ENCODE measurements at regions not wholly inside any gene's neighbourhood (a gene's known extent, or its start where the extent isn't known, plus 50 kb on each side); places are given as distances from the start of the nearest gene placed in this dataset.
A peak's percentile ranks its signal among the peaks of the same experiment; 100 is the strongest.

DNA sequence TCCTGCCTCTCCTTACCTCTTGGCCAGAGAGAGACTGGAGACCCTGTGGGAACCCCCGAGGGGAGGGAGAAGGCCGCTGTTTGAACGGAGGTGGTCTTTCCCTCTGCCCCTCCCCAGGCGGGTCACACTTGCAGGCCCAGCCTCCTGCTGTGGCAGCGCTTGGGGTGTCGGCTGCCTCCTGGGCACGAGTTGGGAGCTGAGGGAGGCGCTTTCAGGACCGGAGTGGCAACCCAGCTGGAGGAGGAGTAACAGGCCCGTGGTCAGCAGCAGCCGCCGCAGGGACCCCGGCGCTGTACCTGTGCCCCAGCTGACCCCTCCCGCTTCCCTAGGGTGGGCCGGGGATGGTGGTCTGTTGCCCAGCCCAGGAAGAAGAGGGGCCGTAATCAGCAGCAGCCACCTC, 278.3 kb downstream of the SEC14L1 start:
- no peak for TF ChIP-seq TCF12 (IDR thresholded peaks at IDR 0.05; ENCODE audit: low read depth)
- 0 out of 2 replicates have a peak, but pooled peaks have one; percentile 44 for TF ChIP-seq ZBTB7A (IDR thresholded peaks at IDR 0.05; ENCODE audit: low read depth)

DNA sequence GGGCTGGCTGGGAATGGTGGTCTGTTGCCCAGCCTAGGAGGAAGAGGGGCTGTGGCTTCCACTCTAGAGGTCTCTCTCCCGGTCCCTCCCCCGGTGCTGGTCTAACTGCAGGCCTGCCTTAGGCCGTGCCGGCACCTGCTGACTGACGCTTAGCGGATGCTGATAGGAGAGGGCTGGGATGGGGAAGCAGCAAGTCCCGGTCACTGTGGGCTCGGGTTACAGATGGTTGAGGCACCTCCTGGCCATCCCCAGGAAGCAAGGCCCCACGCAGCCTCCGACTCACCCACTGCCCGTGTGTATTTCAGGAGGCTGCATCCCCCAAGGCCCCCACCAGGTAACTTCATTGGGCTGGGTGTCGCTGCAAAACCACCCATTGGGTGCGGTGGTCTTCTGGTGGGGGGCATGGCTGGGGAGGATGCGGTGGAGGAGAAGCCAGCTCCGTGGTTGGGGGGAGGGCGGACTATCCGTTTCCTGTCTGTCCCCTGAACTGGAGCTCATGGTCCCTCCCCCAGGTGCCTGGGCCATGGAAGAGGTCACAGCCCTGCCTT, 278.9 kb downstream of the SEC14L1 start:
- no peak for TF ChIP-seq CEBPB (IDR thresholded peaks at IDR 0.05)
- TF ChIP-seq EP300 (IDR thresholded peaks at IDR 0.05; ENCODE audit: borderline replicate concordance), result no peak
- no peak for TF ChIP-seq ZBTB7A (IDR thresholded peaks at IDR 0.05; ENCODE audit: low read depth)
- TF ChIP-seq RAD21 (IDR thresholded peaks at IDR 0.05; ENCODE audit: low read depth), result no peak
- TF ChIP-seq, protein P1, sequence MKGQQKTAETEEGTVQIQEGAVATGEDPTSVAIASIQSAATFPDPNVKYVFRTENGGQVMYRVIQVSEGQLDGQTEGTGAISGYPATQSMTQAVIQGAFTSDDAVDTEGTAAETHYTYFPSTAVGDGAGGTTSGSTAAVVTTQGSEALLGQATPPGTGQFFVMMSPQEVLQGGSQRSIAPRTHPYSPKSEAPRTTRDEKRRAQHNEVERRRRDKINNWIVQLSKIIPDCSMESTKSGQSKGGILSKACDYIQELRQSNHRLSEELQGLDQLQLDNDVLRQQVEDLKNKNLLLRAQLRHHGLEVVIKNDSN (IDR thresholded peaks at IDR 0.05), result no peak

DNA sequence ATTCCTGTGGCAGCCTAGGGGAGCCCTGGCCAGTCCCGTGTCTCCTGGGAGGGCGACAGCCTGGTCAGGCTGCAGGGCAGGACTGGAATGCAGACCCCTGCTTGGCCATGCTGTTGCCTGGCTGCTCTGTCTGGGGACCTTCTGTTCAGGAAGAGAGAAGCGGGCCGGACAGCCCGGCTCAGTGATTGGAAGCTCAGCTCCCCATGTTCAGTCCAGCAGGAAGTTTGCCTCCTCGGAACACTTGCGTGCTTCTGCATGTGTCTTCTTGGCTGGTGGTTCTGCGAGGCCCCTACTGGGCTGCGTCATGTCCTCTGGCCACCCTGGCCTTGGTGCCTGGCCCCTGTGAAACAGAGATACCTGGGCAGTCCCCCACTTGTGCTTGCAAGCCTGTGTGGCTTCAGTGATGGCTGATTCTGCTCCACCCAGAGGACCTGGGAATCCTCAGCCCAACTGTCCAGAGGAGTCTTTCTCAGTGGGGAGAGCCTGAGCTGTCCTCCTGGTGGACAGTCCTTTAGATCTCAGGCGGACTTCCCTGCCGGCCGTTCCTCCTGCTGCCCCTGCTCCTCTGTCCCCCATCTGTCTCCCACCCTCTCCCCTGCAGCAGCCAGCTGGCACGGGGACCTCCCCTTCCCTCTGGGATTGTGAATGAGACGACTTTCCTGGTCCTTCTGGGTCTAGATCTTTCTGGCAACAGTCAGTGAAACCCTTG, 279.5 kb downstream of the SEC14L1 start:
- TF ChIP-seq NFIC (IDR thresholded peaks at IDR 0.05) (no peak), CREB1 (IDR thresholded peaks at IDR 0.05; ENCODE audit: low read depth) (no peak), YY1 (IDR thresholded peaks at IDR 0.05; ENCODE audit: low read depth) (no peak), EP300 (IDR thresholded peaks at IDR 0.05; ENCODE audit: borderline replicate concordance) (no peak), CEBPB (IDR thresholded peaks at IDR 0.05) (no peak), TEAD4 (IDR thresholded peaks at IDR 0.05) (no peak), ZBTB7A (IDR thresholded peaks at IDR 0.05; ENCODE audit: low read depth) (no peak), FOXM1 (IDR thresholded peaks at IDR 0.05; ENCODE audit: borderline replicate concordance, low read depth) (no peak)

DNA sequence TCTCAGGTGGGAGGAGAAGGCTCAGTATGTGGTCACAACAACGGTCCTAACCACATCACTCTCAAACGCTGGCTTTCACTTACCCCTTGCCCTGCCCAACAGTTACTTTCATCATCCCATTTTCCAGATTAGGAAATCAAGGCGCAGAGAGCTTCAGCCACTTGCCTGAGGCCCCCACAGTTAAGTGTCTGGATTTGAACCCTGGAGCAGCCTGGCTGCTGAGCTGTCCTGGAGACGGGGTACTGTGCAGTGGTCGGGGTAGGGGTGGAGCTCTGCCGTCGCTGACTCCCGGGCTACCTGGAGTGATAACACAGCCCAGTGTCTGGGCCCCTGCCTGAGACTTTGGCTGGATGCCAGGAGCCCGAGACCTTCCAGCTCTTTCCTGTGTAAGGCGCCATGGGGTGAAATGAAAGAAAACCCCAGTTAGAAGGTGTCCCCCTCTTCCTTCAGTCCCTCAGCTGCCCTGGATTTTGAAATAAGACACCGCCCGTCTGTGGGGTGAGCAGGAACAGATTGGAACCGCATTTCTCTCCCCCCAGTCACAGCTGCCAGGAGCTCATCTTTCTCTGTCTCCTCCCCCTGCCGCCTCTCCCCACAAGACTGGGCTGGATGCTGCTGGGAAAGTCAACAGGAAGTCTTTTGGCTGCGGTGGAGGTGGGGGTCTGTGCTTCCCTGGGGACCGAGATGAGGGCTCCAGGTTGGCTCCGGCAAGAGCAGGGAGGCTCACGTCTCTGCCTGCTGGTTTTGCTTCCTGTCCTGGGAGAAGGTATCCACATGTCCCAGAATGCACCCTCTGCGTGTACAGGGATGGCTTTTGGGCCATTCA, 280.2 kb downstream of the SEC14L1 start:
- TF ChIP-seq, protein P1 (IDR thresholded peaks at IDR 0.05), result no peak
- TF ChIP-seq TEAD4 (IDR thresholded peaks at IDR 0.05), result peak; percentile 22; the same call in 1 of the 2 replicates
- 0 out of 2 replicates have a peak, but pooled peaks have one; percentile 29 for TF ChIP-seq ZBTB7A (IDR thresholded peaks at IDR 0.05; ENCODE audit: low read depth)
- TF ChIP-seq NFIC (IDR thresholded peaks at IDR 0.05), result peak; percentile 81; the same call in 1 of the 2 replicates
- no peak for TF ChIP-seq CEBPB (IDR thresholded peaks at IDR 0.05)
- TF ChIP-seq YY1 (IDR thresholded peaks at IDR 0.05; ENCODE audit: low read depth), result 0 out of 2 replicates have a peak, but pooled peaks have one; percentile 7
- TF ChIP-seq, protein P2, sequence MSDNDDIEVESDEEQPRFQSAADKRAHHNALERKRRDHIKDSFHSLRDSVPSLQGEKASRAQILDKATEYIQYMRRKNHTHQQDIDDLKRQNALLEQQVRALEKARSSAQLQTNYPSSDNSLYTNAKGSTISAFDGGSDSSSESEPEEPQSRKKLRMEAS (IDR thresholded peaks at IDR 0.05), result no peak
- peak; percentile 48 for TF ChIP-seq TCF12 (IDR thresholded peaks at IDR 0.05; ENCODE audit: low read depth)
- no peak for TF ChIP-seq EP300 (IDR thresholded peaks at IDR 0.05; ENCODE audit: borderline replicate concordance)
- TF ChIP-seq, protein P3, sequence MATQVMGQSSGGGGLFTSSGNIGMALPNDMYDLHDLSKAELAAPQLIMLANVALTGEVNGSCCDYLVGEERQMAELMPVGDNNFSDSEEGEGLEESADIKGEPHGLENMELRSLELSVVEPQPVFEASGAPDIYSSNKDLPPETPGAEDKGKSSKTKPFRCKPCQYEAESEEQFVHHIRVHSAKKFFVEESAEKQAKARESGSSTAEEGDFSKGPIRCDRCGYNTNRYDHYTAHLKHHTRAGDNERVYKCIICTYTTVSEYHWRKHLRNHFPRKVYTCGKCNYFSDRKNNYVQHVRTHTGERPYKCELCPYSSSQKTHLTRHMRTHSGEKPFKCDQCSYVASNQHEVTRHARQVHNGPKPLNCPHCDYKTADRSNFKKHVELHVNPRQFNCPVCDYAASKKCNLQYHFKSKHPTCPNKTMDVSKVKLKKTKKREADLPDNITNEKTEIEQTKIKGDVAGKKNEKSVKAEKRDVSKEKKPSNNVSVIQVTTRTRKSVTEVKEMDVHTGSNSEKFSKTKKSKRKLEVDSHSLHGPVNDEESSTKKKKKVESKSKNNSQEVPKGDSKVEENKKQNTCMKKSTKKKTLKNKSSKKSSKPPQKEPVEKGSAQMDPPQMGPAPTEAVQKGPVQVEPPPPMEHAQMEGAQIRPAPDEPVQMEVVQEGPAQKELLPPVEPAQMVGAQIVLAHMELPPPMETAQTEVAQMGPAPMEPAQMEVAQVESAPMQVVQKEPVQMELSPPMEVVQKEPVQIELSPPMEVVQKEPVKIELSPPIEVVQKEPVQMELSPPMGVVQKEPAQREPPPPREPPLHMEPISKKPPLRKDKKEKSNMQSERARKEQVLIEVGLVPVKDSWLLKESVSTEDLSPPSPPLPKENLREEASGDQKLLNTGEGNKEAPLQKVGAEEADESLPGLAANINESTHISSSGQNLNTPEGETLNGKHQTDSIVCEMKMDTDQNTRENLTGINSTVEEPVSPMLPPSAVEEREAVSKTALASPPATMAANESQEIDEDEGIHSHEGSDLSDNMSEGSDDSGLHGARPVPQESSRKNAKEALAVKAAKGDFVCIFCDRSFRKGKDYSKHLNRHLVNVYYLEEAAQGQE (IDR thresholded peaks at IDR 0.05; ENCODE audit: low read depth), result no peak

DNA sequence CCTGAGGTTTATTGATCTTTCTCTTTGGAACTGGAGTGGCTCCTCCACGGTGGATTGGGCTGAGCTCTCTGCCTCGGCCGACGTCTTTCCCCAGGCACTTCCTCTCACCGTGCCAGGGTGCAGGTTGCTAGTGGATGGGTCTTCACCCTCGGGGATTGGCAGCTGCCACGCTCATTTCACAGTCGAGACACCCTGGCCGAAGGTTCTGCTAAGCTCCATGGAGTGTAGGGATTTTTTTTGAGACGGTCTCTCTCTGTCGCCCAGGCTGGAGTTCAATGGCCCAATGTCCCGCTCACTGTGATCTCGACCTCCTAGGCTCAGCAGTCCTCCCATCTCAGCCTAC, 280.8 kb downstream of the SEC14L1 start:
- TF ChIP-seq, protein P3 (IDR thresholded peaks at IDR 0.05; ENCODE audit: low read depth), result no peak
- no peak for TF ChIP-seq TAF1 (IDR thresholded peaks at IDR 0.05; ENCODE audit: low read depth)
- no peak for TF ChIP-seq FOXM1 (IDR thresholded peaks at IDR 0.05; ENCODE audit: borderline replicate concordance, low read depth)
- no peak for TF ChIP-seq NFIC (IDR thresholded peaks at IDR 0.05)
- TF ChIP-seq EGR1 (IDR thresholded peaks at IDR 0.05), result no peak
- TF ChIP-seq, protein P1 (IDR thresholded peaks at IDR 0.05), result no peak
- no peak for TF ChIP-seq TEAD4 (IDR thresholded peaks at IDR 0.05)
- no peak for TF ChIP-seq ZBTB7A (IDR thresholded peaks at IDR 0.05; ENCODE audit: low read depth)
- TF ChIP-seq, protein P2 (IDR thresholded peaks at IDR 0.05), result no peak
- no peak for TF ChIP-seq TCF12 (IDR thresholded peaks at IDR 0.05; ENCODE audit: low read depth)
- no peak for TF ChIP-seq YY1 (IDR thresholded peaks at IDR 0.05; ENCODE audit: low read depth)

Measured in Ishikawa (cell line).